ENCODE measurements at regions not wholly inside any gene's neighbourhood (a gene's known extent, or its start where the extent isn't known, plus 50 kb on each side); places are given as distances from the start of the nearest gene placed in this dataset.

DNA sequence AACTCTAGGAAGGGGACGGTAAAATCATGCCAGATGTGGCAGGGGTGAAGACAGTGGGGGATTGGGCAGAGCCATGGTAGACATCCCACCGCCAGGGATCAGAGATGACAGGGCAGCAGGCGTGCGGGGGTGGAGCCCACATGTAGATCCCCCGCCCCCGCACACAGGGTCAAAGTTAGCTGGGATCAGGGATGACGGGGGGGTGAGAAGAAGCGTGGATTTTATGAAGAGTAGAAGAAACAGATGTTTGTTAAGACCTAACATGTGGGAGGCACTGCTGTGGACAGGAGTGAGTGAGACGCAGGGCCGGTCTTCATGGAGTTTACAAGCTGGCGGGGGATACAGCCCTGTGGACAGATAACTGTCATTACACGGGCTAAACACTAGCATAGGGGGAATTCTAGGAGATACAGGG, 154.0 kb upstream of the KLF14 start:
- TF ChIP-seq, protein P1, sequence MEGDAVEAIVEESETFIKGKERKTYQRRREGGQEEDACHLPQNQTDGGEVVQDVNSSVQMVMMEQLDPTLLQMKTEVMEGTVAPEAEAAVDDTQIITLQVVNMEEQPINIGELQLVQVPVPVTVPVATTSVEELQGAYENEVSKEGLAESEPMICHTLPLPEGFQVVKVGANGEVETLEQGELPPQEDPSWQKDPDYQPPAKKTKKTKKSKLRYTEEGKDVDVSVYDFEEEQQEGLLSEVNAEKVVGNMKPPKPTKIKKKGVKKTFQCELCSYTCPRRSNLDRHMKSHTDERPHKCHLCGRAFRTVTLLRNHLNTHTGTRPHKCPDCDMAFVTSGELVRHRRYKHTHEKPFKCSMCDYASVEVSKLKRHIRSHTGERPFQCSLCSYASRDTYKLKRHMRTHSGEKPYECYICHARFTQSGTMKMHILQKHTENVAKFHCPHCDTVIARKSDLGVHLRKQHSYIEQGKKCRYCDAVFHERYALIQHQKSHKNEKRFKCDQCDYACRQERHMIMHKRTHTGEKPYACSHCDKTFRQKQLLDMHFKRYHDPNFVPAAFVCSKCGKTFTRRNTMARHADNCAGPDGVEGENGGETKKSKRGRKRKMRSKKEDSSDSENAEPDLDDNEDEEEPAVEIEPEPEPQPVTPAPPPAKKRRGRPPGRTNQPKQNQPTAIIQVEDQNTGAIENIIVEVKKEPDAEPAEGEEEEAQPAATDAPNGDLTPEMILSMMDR (IDR thresholded peaks at IDR 0.05): no peak
- no peak for TF ChIP-seq POLR2A (IDR thresholded peaks at IDR 0.05)

Measured in sigmoid colon (tissue), 3 donors.